Ishikawa (cell line): ENCODE measurements at regions not wholly inside any gene's neighbourhood (a gene's known extent, or its start where the extent isn't known, plus 50 kb on each side); places are given as distances from the start of the nearest gene placed in this dataset.

Experiments
- CEBPB ChIP-seq: IDR thresholded peaks from 2 replicates; pipeline ENCODE4 v1.6.1; 2012
- CREB1 ChIP-seq: IDR thresholded peaks from 2 replicates; pipeline ENCODE4 v1.6.1; 2012; ENCODE audit warnings: low read depth
- EGR1 ChIP-seq: IDR thresholded peaks from 2 replicates; pipeline ENCODE4 v1.6.1; 2012
- EP300 ChIP-seq: IDR thresholded peaks from 2 replicates; pipeline ENCODE4 v1.6.1; 2012; ENCODE audit warnings: borderline replicate concordance
- RAD21 ChIP-seq: IDR thresholded peaks from 2 replicates; pipeline ENCODE4 v1.6.1; 2012; ENCODE audit warnings: low read depth
- TAF1 ChIP-seq: IDR thresholded peaks from 2 replicates; pipeline ENCODE4 v1.6.1; 2012; ENCODE audit warnings: low read depth, mild to moderate bottlenecking
- TCF12 ChIP-seq: IDR thresholded peaks from 2 replicates; pipeline ENCODE4 v1.6.1; 2012; ENCODE audit warnings: low read depth
- YY1 ChIP-seq: IDR thresholded peaks from 2 replicates; pipeline ENCODE4 v1.6.1; 2012; ENCODE audit warnings: low read depth
- ZBTB7A ChIP-seq: IDR thresholded peaks from 2 replicates; pipeline ENCODE4 v1.6.1; 2012; ENCODE audit warnings: low read depth
- TF ChIP-seq, protein P1 (sequence below): IDR thresholded peaks from 2 replicates; pipeline ENCODE4 v1.6.1; 2012
- TF ChIP-seq, protein P2 (sequence below): IDR thresholded peaks from 2 replicates; pipeline ENCODE4 v1.6.1; 2012; ENCODE audit warnings: low read depth, mild to moderate bottlenecking
- TF ChIP-seq, protein P3 (sequence below): IDR thresholded peaks from 2 replicates; pipeline ENCODE4 v1.6.1; 2012

DNA sequence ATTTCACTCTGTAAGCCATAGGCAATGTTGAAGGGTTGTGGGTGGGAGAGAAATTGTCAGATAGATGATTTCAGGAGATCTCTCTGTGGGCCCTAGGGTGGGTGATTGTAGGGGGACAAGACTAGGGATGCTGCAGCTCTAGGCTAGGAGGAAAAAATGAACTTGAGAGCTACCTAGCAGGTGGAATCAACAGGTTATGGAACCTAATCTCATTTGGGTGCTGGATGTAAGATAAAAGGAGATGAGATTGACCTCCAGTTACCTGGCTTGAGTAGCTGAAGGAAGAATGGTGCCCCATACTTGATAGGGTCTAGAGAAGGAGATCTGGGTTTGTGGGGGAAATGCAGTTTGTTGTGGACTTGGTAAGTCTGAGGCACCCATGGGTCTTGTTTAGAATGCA is 396.5 kb downstream of the RRAGC start:
- TF ChIP-seq CEBPB (no peak), TAF1 (no peak), RAD21 (no peak), TCF12 (no peak), YY1 (no peak), EP300 (no peak), CREB1 (no peak), ZBTB7A (no peak), EGR1 (no peak)
- TF ChIP-seq, protein P1, sequence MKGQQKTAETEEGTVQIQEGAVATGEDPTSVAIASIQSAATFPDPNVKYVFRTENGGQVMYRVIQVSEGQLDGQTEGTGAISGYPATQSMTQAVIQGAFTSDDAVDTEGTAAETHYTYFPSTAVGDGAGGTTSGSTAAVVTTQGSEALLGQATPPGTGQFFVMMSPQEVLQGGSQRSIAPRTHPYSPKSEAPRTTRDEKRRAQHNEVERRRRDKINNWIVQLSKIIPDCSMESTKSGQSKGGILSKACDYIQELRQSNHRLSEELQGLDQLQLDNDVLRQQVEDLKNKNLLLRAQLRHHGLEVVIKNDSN = no peak
- TF ChIP-seq, protein P2, sequence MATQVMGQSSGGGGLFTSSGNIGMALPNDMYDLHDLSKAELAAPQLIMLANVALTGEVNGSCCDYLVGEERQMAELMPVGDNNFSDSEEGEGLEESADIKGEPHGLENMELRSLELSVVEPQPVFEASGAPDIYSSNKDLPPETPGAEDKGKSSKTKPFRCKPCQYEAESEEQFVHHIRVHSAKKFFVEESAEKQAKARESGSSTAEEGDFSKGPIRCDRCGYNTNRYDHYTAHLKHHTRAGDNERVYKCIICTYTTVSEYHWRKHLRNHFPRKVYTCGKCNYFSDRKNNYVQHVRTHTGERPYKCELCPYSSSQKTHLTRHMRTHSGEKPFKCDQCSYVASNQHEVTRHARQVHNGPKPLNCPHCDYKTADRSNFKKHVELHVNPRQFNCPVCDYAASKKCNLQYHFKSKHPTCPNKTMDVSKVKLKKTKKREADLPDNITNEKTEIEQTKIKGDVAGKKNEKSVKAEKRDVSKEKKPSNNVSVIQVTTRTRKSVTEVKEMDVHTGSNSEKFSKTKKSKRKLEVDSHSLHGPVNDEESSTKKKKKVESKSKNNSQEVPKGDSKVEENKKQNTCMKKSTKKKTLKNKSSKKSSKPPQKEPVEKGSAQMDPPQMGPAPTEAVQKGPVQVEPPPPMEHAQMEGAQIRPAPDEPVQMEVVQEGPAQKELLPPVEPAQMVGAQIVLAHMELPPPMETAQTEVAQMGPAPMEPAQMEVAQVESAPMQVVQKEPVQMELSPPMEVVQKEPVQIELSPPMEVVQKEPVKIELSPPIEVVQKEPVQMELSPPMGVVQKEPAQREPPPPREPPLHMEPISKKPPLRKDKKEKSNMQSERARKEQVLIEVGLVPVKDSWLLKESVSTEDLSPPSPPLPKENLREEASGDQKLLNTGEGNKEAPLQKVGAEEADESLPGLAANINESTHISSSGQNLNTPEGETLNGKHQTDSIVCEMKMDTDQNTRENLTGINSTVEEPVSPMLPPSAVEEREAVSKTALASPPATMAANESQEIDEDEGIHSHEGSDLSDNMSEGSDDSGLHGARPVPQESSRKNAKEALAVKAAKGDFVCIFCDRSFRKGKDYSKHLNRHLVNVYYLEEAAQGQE = no peak
- TF ChIP-seq, protein P3, sequence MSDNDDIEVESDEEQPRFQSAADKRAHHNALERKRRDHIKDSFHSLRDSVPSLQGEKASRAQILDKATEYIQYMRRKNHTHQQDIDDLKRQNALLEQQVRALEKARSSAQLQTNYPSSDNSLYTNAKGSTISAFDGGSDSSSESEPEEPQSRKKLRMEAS = no peak
